ENCODE measurements at regions not wholly inside any gene's neighbourhood (a gene's known extent, or its start where the extent isn't known, plus 50 kb on each side); places are given as distances from the start of the nearest gene placed in this dataset.

- no peak overlapping the region for H3K27ac ChIP-seq (ENCODE audit: low read length)
- no CpG with 5 or more reads among the region's 4 CpGs for WGBS (ENCODE audit: insufficient coverage, low lambda C conversion rate)
- H3K27me3 ChIP-seq (ENCODE audit: control insufficient read depth, insufficient read depth, low read length): no peaks in the 10 kb centered on the region
- no peaks in the 10 kb centered on the region for H3K9me3 ChIP-seq (ENCODE audit: control insufficient read depth, low read depth, low read length)
- H3K4me1 ChIP-seq (ENCODE audit: control insufficient read depth, insufficient read depth, low read length): no peaks in the 10 kb centered on the region
- H3K36me3 ChIP-seq (ENCODE audit: control insufficient read depth, insufficient read depth, low read length): no peaks in the 10 kb centered on the region
- DNase-seq: no peak
- no peak overlapping the region for H3K4me3 ChIP-seq (ENCODE audit: low read length)
Observed at GRCh38 chrX:4151798-4152197, 438.3 kb upstream of the PRKX start.

DNA sequence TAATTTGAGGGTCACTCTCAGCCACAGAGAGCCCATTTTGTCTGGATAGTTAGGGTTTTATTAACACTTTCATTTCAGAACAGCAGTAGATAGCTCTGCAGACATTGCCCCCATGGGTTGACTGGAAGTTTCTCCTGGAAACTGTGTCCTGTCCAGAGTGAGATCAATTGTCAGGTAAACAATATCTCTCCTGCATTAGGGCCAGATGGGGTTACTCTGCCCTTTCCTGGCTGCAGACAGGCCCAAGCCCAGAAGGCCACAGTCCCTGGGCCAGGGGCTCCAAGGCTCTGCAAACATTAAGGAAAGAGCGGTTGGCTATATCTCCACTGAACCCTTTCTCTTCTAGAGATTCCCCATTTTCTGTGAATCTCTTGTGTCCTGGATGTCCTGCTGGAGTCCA lies 436.8 kb upstream of the PRKX start:
- no peaks in the 10 kb centered on the region for H3K4me1 ChIP-seq (ENCODE audit: control insufficient read depth, insufficient read depth, low read length)
- H3K9me3 ChIP-seq (ENCODE audit: control insufficient read depth, low read depth, low read length): no peaks in the 10 kb centered on the region
- H3K4me3 ChIP-seq (ENCODE audit: low read length): no peak overlapping the region
- no peak overlapping the region for H3K27ac ChIP-seq (ENCODE audit: low read length)
- no CpG with 5 or more reads among the region's 1 CpG for WGBS (ENCODE audit: insufficient coverage, low lambda C conversion rate)
- DNase-seq: no peak
- no peaks in the 10 kb centered on the region for H3K36me3 ChIP-seq (ENCODE audit: control insufficient read depth, insufficient read depth, low read length)
- no peaks in the 10 kb centered on the region for H3K27me3 ChIP-seq (ENCODE audit: control insufficient read depth, insufficient read depth, low read length)

DNA sequence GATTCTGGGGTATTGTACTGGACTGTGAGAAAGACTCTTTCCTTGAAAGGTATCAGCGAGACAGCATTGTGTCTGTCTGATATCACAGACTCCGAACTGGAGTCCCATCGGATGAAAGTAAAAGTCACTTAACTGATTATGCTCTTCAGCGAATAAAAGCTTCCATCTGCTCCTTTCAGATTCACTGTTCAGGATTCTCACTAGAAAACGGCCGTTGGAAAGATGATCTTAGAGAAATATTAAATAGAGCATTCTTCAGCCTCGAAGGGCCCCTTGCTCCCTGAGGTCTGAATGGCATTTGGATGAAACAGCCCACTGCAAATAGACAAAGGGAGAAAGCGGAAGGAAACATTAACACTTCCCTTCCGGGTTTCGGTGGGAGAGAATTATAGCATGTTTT lies 416.2 kb upstream of the PRKX start:
- no peaks in the 10 kb centered on the region for H3K9me3 ChIP-seq (ENCODE audit: control insufficient read depth, low read depth, low read length)
- no peaks in the 10 kb centered on the region for H3K36me3 ChIP-seq (ENCODE audit: control insufficient read depth, insufficient read depth, low read length)
- no peak overlapping the region for H3K27ac ChIP-seq (ENCODE audit: low read length)
- DNase-seq: no peak
- H3K4me3 ChIP-seq (ENCODE audit: low read length): no peak overlapping the region
- no peaks in the 10 kb centered on the region for H3K27me3 ChIP-seq (ENCODE audit: control insufficient read depth, insufficient read depth, low read length)
- no CpG with 5 or more reads among the region's 10 CpGs for WGBS (ENCODE audit: insufficient coverage, low lambda C conversion rate)
- no peaks in the 10 kb centered on the region for H3K4me1 ChIP-seq (ENCODE audit: control insufficient read depth, insufficient read depth, low read length)

- H3K36me3 ChIP-seq (ENCODE audit: control insufficient read depth, insufficient read depth, low read length): no peaks in the 10 kb centered on the region
- no peak for DNase-seq
- no peaks in the 10 kb centered on the region for H3K9me3 ChIP-seq (ENCODE audit: control insufficient read depth, low read depth, low read length)
- H3K27me3 ChIP-seq (ENCODE audit: control insufficient read depth, insufficient read depth, low read length): no peaks in the 10 kb centered on the region
- WGBS (ENCODE audit: insufficient coverage, low lambda C conversion rate): 100% methylated on average over 2 of the region's 8 CpGs
- H3K27ac ChIP-seq (ENCODE audit: low read length): no peak overlapping the region
- H3K4me1 ChIP-seq (ENCODE audit: control insufficient read depth, insufficient read depth, low read length): no peaks in the 10 kb centered on the region
- H3K4me3 ChIP-seq (ENCODE audit: low read length): no peak overlapping the region
Observed at GRCh38 chrX:4118666-4119530, 405.4 kb upstream of the PRKX start.

- no peak for DNase-seq
- WGBS (ENCODE audit: insufficient coverage, low lambda C conversion rate): no CpG with 5 or more reads among the region's 2 CpGs
- Histone ChIP-seq H3K27ac (ENCODE audit: low read length) (no peak overlapping the region), H3K9me3 (ENCODE audit: control insufficient read depth, low read depth, low read length) (no peaks in the 10 kb centered on the region), H3K4me3 (ENCODE audit: low read length) (no peak overlapping the region), H3K27me3 (ENCODE audit: control insufficient read depth, insufficient read depth, low read length) (no peaks in the 10 kb centered on the region), H3K36me3 (ENCODE audit: control insufficient read depth, insufficient read depth, low read length) (no peaks in the 10 kb centered on the region), H3K4me1 (ENCODE audit: control insufficient read depth, insufficient read depth, low read length) (no peaks in the 10 kb centered on the region)
Observed at GRCh38 chrX:4110964-4111363, 397.5 kb upstream of the PRKX start.

DNA sequence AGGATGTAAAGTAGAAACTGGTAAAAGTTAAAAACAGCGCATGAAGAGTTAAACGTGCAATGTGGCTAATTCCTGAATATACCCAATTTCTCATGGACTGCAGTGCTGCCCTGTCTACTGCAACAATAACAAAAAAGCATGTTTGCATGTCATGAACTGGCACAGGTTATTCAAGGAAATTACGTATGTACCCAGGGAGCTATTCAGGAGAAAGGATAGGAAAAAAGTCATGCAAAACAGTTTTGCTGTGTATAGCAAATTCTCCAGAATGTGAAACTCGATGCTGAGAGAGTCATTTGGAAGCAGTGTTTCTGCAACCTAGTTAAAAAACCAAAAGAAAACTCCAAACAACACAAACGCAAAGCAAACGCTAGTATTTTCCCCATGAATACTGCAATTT lies 381.5 kb upstream of the PRKX start:
- no peak overlapping the region for H3K4me3 ChIP-seq (ENCODE audit: low read length)

GRCh38 chrX:4091046-4091760 lies 377.8 kb upstream of the PRKX start:
- WGBS (ENCODE audit: insufficient coverage, low lambda C conversion rate): no CpG with 5 or more reads among the region's 6 CpGs
- no peak overlapping the region for H3K4me3 ChIP-seq (ENCODE audit: low read length)
- H3K36me3 ChIP-seq (ENCODE audit: control insufficient read depth, insufficient read depth, low read length): no peaks in the 10 kb centered on the region
- H3K27me3 ChIP-seq (ENCODE audit: control insufficient read depth, insufficient read depth, low read length): no peaks in the 10 kb centered on the region
- no peak overlapping the region for H3K27ac ChIP-seq (ENCODE audit: low read length)
- no peak for DNase-seq
- no peaks in the 10 kb centered on the region for H3K4me1 ChIP-seq (ENCODE audit: control insufficient read depth, insufficient read depth, low read length)
- H3K9me3 ChIP-seq (ENCODE audit: control insufficient read depth, low read depth, low read length): no peaks in the 10 kb centered on the region

More for the DNA sequence above, 381.5 kb upstream of the PRKX start:
- no peaks in the 10 kb centered on the region for H3K27me3 ChIP-seq (ENCODE audit: control insufficient read depth, insufficient read depth, low read length)
- DNase-seq: no peak
- H3K9me3 ChIP-seq (ENCODE audit: control insufficient read depth, low read depth, low read length): no peaks in the 10 kb centered on the region
- no peak overlapping the region for H3K27ac ChIP-seq (ENCODE audit: low read length)
- no peaks in the 10 kb centered on the region for H3K36me3 ChIP-seq (ENCODE audit: control insufficient read depth, insufficient read depth, low read length)
- WGBS (ENCODE audit: insufficient coverage, low lambda C conversion rate): 80% methylated on average over 2 of the region's 6 CpGs
- H3K4me1 ChIP-seq (ENCODE audit: control insufficient read depth, insufficient read depth, low read length): no peaks in the 10 kb centered on the region

DNA sequence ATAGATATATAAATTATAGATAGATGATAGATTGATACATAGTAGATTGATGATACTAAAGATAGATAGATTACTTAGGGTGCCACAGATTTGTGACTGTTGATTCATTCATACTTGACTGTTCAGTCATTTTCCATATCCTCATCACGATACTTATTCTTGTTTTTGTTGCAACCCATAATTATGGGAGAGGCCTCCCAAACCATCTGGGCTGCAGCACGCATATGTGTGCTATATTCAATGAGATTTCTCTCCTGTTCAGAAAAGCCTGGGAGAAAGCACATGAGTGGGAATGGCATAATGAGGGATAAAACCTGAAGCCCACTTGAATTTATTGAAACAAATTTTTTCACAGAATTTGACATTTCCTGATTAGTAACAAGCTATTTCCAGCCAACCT lies 346.4 kb upstream of the PRKX start:
- Histone ChIP-seq H3K27me3 (ENCODE audit: control insufficient read depth, insufficient read depth, low read length) (no peaks in the 10 kb centered on the region), H3K36me3 (ENCODE audit: control insufficient read depth, insufficient read depth, low read length) (no peaks in the 10 kb centered on the region), H3K4me1 (ENCODE audit: control insufficient read depth, insufficient read depth, low read length) (no peaks in the 10 kb centered on the region), H3K9me3 (ENCODE audit: control insufficient read depth, low read depth, low read length) (no peaks in the 10 kb centered on the region), H3K27ac (ENCODE audit: low read length) (no peak overlapping the region), H3K4me3 (ENCODE audit: low read length) (no peak overlapping the region)
- no CpG with 5 or more reads among the region's 2 CpGs for WGBS (ENCODE audit: insufficient coverage, low lambda C conversion rate)
- no peak for DNase-seq

- no peaks in the 10 kb centered on the region for H3K4me1 ChIP-seq (ENCODE audit: control insufficient read depth, insufficient read depth, low read length)
- no peak overlapping the region for H3K27ac ChIP-seq (ENCODE audit: low read length)
- no peak overlapping the region for H3K4me3 ChIP-seq (ENCODE audit: low read length)
- WGBS (ENCODE audit: insufficient coverage, low lambda C conversion rate): no CpG with 5 or more reads among the region's 6 CpGs
- DNase-seq: no peak
- H3K27me3 ChIP-seq (ENCODE audit: control insufficient read depth, insufficient read depth, low read length): no peaks in the 10 kb centered on the region
- H3K36me3 ChIP-seq (ENCODE audit: control insufficient read depth, insufficient read depth, low read length): no peaks in the 10 kb centered on the region
- H3K9me3 ChIP-seq (ENCODE audit: control insufficient read depth, low read depth, low read length): no peaks in the 10 kb centered on the region
Observed at GRCh38 chrX:4043951-4044350, 330.5 kb upstream of the PRKX start.

GRCh38 chrX:4035874-4036273 lies 322.4 kb upstream of the PRKX start:
- Histone ChIP-seq H3K27me3 (ENCODE audit: control insufficient read depth, insufficient read depth, low read length) (no peaks in the 10 kb centered on the region), H3K4me1 (ENCODE audit: control insufficient read depth, insufficient read depth, low read length) (no peaks in the 10 kb centered on the region), H3K36me3 (ENCODE audit: control insufficient read depth, insufficient read depth, low read length) (no peaks in the 10 kb centered on the region), H3K4me3 (ENCODE audit: low read length) (no peak overlapping the region), H3K9me3 (ENCODE audit: control insufficient read depth, low read depth, low read length) (no peaks in the 10 kb centered on the region), H3K27ac (ENCODE audit: low read length) (no peak overlapping the region)
- DNase-seq: no peak
- WGBS (ENCODE audit: insufficient coverage, low lambda C conversion rate): no CpG with 5 or more reads among the region's 2 CpGs

All from large intestine (tissue), 3 donors.